ENCODE measurements at regions not wholly inside any gene's neighbourhood (a gene's known extent, or its start where the extent isn't known, plus 50 kb on each side); places are given as distances from the start of the nearest gene placed in this dataset.

DNA sequence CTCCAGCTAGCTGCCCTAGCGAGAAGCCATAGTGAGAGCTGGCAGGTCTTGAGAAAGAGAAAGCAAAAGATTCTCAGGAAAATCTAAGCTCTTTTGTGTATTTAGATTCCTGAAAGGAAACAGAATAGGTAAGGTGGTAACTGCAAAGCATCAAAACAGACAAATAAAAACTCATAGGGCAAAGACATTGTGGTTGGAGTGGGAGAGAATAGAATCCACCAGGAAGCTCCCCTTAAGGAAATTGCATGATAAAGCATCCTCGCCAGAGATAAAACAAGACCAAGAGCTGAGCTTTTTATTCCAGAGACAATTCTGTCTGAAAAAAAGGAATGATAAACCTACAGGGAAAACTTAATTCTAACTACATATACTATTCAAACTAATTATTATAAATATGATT lies 232.6 kb downstream of the SI start:
- TF ChIP-seq POLR2A (IDR thresholded peaks at IDR 0.05) = no peak
- TF ChIP-seq, protein P1, sequence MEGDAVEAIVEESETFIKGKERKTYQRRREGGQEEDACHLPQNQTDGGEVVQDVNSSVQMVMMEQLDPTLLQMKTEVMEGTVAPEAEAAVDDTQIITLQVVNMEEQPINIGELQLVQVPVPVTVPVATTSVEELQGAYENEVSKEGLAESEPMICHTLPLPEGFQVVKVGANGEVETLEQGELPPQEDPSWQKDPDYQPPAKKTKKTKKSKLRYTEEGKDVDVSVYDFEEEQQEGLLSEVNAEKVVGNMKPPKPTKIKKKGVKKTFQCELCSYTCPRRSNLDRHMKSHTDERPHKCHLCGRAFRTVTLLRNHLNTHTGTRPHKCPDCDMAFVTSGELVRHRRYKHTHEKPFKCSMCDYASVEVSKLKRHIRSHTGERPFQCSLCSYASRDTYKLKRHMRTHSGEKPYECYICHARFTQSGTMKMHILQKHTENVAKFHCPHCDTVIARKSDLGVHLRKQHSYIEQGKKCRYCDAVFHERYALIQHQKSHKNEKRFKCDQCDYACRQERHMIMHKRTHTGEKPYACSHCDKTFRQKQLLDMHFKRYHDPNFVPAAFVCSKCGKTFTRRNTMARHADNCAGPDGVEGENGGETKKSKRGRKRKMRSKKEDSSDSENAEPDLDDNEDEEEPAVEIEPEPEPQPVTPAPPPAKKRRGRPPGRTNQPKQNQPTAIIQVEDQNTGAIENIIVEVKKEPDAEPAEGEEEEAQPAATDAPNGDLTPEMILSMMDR (IDR thresholded peaks at IDR 0.05) = no peak
- TF ChIP-seq POLR2AphosphoS5 (IDR thresholded peaks at IDR 0.05) = no peak
